Neural cell (in vitro differentiated cells): ENCODE measurements at regions not wholly inside any gene's neighbourhood (a gene's known extent, or its start where the extent isn't known, plus 50 kb on each side); places are given as distances from the start of the nearest gene placed in this dataset.

Experiments
- H2AFZ ChIP-seq: fragments of 200-600, 300-800 bp; sonication (generic), shearing (Covaris generic); 2 replicates; pipeline ENCODE4 v1.6.0; 2014; ENCODE audit warnings: low read depth, mild to moderate bottlenecking, antibody characterized with exemption, low read length, moderate library complexity
- H3F3A ChIP-seq: fragments of 200-600 bp; shearing (Covaris generic); 2 replicates; pipeline ENCODE4 v1.6.1; 2016; ENCODE audit warnings: mild to moderate bottlenecking, moderate library complexity, mixed read lengths, antibody characterized with exemption, low read length; ENCODE audit not compliant: insufficient read depth, poor library complexity, severe bottlenecking
- H3K27ac ChIP-seq: fragments of 200-600, 300-800 bp; sonication (generic), shearing (Covaris generic); 2 replicates; pipeline ENCODE4 v1.5.1; 2014; ENCODE audit warnings: mild to moderate bottlenecking, low read length, moderate library complexity
- H3K27me3 ChIP-seq: fragments of 300-800, 200-600 bp; sonication (generic), shearing (Covaris generic); 2 replicates; pipeline ENCODE4 v1.6.0; 2014; ENCODE audit warnings: mild to moderate bottlenecking, low read depth, low read length, moderate library complexity; ENCODE audit not compliant: insufficient read depth
- H3K36me3 ChIP-seq: fragments of 300-800, 200-600 bp; sonication (generic), shearing (Covaris generic); 2 replicates; pipeline ENCODE4 v1.5.1; 2014; ENCODE audit warnings: mild to moderate bottlenecking, antibody characterized with exemption, low read length, moderate library complexity; ENCODE audit not compliant: insufficient read depth
- H3K4me2 ChIP-seq: fragments of 300-800, 200-600 bp; sonication (generic), shearing (Covaris generic); 2 replicates; pipeline ENCODE4 v1.6.0; 2014; ENCODE audit warnings: mild to moderate bottlenecking, low read length
- H3K4me3 ChIP-seq: fragments of 300-800, 200-600 bp; sonication (generic), shearing (Covaris generic); 2 replicates; pipeline ENCODE4 v1.5.1; 2014; ENCODE audit warnings: mild to moderate bottlenecking, low read length, moderate library complexity
- H3K79me2 ChIP-seq: fragments of 200-600 bp; shearing (Covaris generic); replicated peaks from 2 replicates; pipeline ENCODE4 v1.6.0; 2014; ENCODE audit warnings: mild to moderate bottlenecking, low read length, moderate library complexity; ENCODE audit not compliant: insufficient read depth
- H3K9ac ChIP-seq: fragments of 300-800, 200-600 bp; sonication (generic), shearing (Covaris generic); 2 replicates; pipeline ENCODE4 v1.6.1; 2016; ENCODE audit warnings: mild to moderate bottlenecking, low read length, mixed read lengths
- H3K9me2 ChIP-seq: fragments of 200-600 bp; shearing (Covaris generic); 2 replicates; pipeline ENCODE4 v1.6.1; 2016; ENCODE audit warnings: mild to moderate bottlenecking, low read length, mixed read lengths; ENCODE audit not compliant: insufficient read depth
- H3K9me3 ChIP-seq: fragments of 200-600, 300-800 bp; sonication (generic), shearing (Covaris generic); 2 replicates; pipeline ENCODE4 v1.6.1; 2016; ENCODE audit warnings: mild to moderate bottlenecking, mixed run types, low read length, moderate library complexity, mixed read lengths
- H4K20me1 ChIP-seq: fragments of 200-600 bp; shearing (Covaris generic); 2 replicates; pipeline ENCODE4 v1.6.1; 2016; ENCODE audit warnings: mild to moderate bottlenecking, mixed run types; ENCODE audit not compliant: insufficient read depth
- EP300 ChIP-seq: fragments of 450-650 bp; conservative IDR thresholded peaks from 2 replicates; pipeline ENCODE4 v1.6.1; 2014; ENCODE audit warnings: antibody characterized with exemption, mild to moderate bottlenecking, moderate library complexity; ENCODE audit not compliant: poor library complexity, severe bottlenecking
- EZH2 ChIP-seq: fragments of 200-600, 300-800 bp; shearing (Covaris generic), sonication (generic); IDR thresholded peaks from 2 replicates; pipeline ENCODE4 v1.6.1; 2014; ENCODE audit warnings: antibody characterized with exemption, low read length, borderline replicate concordance, mild to moderate bottlenecking; ENCODE audit not compliant: insufficient read depth, poor library complexity, severe bottlenecking
- MXI1 ChIP-seq: fragments of 450-650 bp; conservative IDR thresholded peaks from 2 replicates; pipeline ENCODE4 v1.6.1; 2014; ENCODE audit warnings: antibody characterized with exemption, mild to moderate bottlenecking; ENCODE audit not compliant: poor library complexity, severe bottlenecking
- POLR2AphosphoS5 ChIP-seq: IDR thresholded peaks from 2 replicates; pipeline ENCODE4 v1.6.1; 2012
- RAD21 ChIP-seq: fragments of 450-650 bp; conservative IDR thresholded peaks from 2 replicates; pipeline ENCODE4 v1.6.1; 2014; ENCODE audit warnings: antibody characterized with exemption, mild to moderate bottlenecking, moderate library complexity
- SMC3 ChIP-seq: fragments of 450-650 bp; conservative IDR thresholded peaks from 2 replicates; pipeline ENCODE4 v1.6.1; 2014; ENCODE audit warnings: antibody characterized with exemption, mild to moderate bottlenecking, moderate library complexity; ENCODE audit not compliant: poor library complexity
- TAF1 ChIP-seq: IDR thresholded peaks from 2 replicates; pipeline ENCODE4 v1.6.1; 2012; ENCODE audit warnings: low read depth
- TF ChIP-seq, protein P1 (sequence below): fragments of 450-650 bp; IDR thresholded peaks from 2 replicates; pipeline ENCODE4 v1.5.1; 2014; ENCODE audit warnings: antibody characterized with exemption, mild to moderate bottlenecking, moderate library complexity; ENCODE audit not compliant: poor library complexity, severe bottlenecking
- TF ChIP-seq, protein P2 (sequence below): IDR thresholded peaks from 2 replicates; pipeline ENCODE4 v1.6.1; 2012; ENCODE audit warnings: borderline replicate concordance

DNA sequence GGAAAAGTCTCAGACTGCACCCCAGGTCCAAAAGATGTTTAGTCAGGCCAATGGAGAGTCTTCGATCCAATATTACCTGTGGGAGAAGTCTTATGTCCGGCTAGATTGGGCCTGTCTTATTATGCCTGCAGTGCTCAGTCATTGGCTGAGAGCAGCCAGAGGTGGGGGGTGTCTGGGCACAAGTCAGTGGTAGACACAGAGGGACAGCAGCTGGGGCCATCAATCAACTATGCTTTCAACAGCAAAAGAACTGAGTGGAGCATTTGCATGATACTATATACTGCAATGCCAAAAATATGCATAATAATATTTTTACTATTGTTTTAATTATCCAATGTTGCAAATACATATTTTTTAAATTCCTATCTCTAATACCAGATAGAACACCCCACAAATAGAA is 298.6 kb upstream of the CDH20 start:
- no peaks in the 10 kb centered on the region for H3K79me2 ChIP-seq
- TF ChIP-seq, protein P1, sequence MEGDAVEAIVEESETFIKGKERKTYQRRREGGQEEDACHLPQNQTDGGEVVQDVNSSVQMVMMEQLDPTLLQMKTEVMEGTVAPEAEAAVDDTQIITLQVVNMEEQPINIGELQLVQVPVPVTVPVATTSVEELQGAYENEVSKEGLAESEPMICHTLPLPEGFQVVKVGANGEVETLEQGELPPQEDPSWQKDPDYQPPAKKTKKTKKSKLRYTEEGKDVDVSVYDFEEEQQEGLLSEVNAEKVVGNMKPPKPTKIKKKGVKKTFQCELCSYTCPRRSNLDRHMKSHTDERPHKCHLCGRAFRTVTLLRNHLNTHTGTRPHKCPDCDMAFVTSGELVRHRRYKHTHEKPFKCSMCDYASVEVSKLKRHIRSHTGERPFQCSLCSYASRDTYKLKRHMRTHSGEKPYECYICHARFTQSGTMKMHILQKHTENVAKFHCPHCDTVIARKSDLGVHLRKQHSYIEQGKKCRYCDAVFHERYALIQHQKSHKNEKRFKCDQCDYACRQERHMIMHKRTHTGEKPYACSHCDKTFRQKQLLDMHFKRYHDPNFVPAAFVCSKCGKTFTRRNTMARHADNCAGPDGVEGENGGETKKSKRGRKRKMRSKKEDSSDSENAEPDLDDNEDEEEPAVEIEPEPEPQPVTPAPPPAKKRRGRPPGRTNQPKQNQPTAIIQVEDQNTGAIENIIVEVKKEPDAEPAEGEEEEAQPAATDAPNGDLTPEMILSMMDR: no peak
- no peak for TF ChIP-seq EP300
- no peak for TF ChIP-seq MXI1
- no peak for TF ChIP-seq POLR2AphosphoS5
- no peak for TF ChIP-seq EZH2
- no peak for TF ChIP-seq RAD21
- TF ChIP-seq SMC3: no peak
- TF ChIP-seq, protein P2, sequence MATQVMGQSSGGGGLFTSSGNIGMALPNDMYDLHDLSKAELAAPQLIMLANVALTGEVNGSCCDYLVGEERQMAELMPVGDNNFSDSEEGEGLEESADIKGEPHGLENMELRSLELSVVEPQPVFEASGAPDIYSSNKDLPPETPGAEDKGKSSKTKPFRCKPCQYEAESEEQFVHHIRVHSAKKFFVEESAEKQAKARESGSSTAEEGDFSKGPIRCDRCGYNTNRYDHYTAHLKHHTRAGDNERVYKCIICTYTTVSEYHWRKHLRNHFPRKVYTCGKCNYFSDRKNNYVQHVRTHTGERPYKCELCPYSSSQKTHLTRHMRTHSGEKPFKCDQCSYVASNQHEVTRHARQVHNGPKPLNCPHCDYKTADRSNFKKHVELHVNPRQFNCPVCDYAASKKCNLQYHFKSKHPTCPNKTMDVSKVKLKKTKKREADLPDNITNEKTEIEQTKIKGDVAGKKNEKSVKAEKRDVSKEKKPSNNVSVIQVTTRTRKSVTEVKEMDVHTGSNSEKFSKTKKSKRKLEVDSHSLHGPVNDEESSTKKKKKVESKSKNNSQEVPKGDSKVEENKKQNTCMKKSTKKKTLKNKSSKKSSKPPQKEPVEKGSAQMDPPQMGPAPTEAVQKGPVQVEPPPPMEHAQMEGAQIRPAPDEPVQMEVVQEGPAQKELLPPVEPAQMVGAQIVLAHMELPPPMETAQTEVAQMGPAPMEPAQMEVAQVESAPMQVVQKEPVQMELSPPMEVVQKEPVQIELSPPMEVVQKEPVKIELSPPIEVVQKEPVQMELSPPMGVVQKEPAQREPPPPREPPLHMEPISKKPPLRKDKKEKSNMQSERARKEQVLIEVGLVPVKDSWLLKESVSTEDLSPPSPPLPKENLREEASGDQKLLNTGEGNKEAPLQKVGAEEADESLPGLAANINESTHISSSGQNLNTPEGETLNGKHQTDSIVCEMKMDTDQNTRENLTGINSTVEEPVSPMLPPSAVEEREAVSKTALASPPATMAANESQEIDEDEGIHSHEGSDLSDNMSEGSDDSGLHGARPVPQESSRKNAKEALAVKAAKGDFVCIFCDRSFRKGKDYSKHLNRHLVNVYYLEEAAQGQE: no peak
- no peak for TF ChIP-seq TAF1
- no peaks in the 10 kb centered on the region for H3K27me3 ChIP-seq
- no peak overlapping the region for H3K9ac ChIP-seq
- no peak overlapping the region for H3K4me3 ChIP-seq
- no peaks in the 10 kb centered on the region for H3K36me3 ChIP-seq
- no peaks in the 10 kb centered on the region for H3K9me3 ChIP-seq
- no peak overlapping the region for H3K4me2 ChIP-seq
- H2AFZ ChIP-seq: no peak overlapping the region
- H3K9me2 ChIP-seq: no peaks in the 10 kb centered on the region
- no peak overlapping the region for H3K27ac ChIP-seq
- no peaks in the 10 kb centered on the region for H4K20me1 ChIP-seq
- no peaks in the 10 kb centered on the region for H3F3A ChIP-seq

DNA sequence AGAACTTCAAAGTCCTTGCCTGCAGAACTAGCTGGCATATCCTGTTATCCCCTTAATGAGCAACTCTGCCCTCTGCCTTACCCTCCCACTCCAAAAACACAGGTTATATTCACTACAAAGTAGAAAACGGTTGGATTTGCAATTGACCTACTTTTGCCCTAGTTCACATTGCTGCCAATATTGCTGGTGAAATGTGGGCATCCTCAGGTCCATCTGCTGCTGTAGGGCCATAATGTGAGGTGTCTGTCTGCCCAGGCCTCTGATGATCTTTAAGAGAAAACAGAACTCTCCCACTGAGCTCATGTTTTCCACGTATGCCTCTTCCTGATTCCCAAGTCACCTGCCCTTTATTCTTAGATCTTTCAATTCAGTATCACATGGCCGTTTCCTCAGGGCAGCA is 294.0 kb upstream of the CDH20 start:
- Histone ChIP-seq H3K27ac (no peak overlapping the region), H3K79me2 (no peaks in the 10 kb centered on the region), H3K9ac (no peak overlapping the region), H3K9me2 (no peaks in the 10 kb centered on the region), H3K9me3 (no peaks in the 10 kb centered on the region), H3K4me2 (no peak overlapping the region), H3K4me3 (no peak overlapping the region), H3K27me3 (no peaks in the 10 kb centered on the region), H4K20me1 (no peaks in the 10 kb centered on the region), H3F3A (no peaks in the 10 kb centered on the region), H3K36me3 (no peaks in the 10 kb centered on the region), H2AFZ (no peak overlapping the region)
- TF ChIP-seq EP300: no peak
- TF ChIP-seq, protein P2: no peak
- no peak for TF ChIP-seq MXI1
- no peak for TF ChIP-seq EZH2
- TF ChIP-seq SMC3: no peak
- TF ChIP-seq, protein P1: no peak
- no peak for TF ChIP-seq RAD21
- no peak for TF ChIP-seq TAF1
- no peak for TF ChIP-seq POLR2AphosphoS5
